K562 (cell line): ENCODE measurements at regions not wholly inside any gene's neighbourhood (a gene's known extent, or its start where the extent isn't known, plus 50 kb on each side); places are given as distances from the start of the nearest gene placed in this dataset.

ENCODE experiments used
- ATAC-seq: fragments of 200-7000 bp; cut with Tn5 transposase; 3 replicates; pipeline ENCODE4 v1.9.1; 2020; ENCODE audit warnings: moderate library complexity
- BruUV-seq: library from RNA; stranded (reverse); fragments of 400-500 nt; replicated peaks from 2 replicates; lab custom pipeline; 2021; lab: Mats Ljungman, UMichigan
- CTCF ChIA-PET: fragments of 300-600 bp; formaldehyde crosslinking; extraction: SDS; loops from one replicate; lab custom pipeline; 2021; ENCODE audit warnings: low intra/inter-chr PET ratio; lab: Yijun Ruan, JAX
- POLR2A ChIA-PET: fragments of 300-600, 350-650 bp; sonication (Branson Sonifier 250); formaldehyde crosslinking; extraction: SDS; loops from one replicate; lab custom pipeline; 2021; ENCODE audit warnings: antibody characterized with exemption, inconsistent platforms; lab: Yijun Ruan, JAX
- DNase-seq, 4 experiments: peaks; one replicate each; pipeline versions ENCODE4 v3.0.0 to v3.0.0-alpha.2; 2011 to 2018; ENCODE audit warnings: low spot score in 3 of 4, mixed read lengths in 3 of 4; ENCODE audit errors: extremely low read depth in 1 of 4
- FAIRE-seq: peaks from 2 replicates; lab custom pipeline; 2011; peaks lifted over from hg19 to GRCh38; lab: Jason Lieb, UNC
- H2AFZ ChIP-seq: 2 replicates; pipeline ENCODE4 v1.6.0; 2011; ENCODE audit warnings: low read depth, low read length, control low read depth, inconsistent platforms
- H3K27ac ChIP-seq: fragments of 200-600 bp; 3 replicates; pipeline ENCODE4 v1.8.0; 2011; ENCODE audit warnings: low read depth, mild to moderate bottlenecking, control low read depth, inconsistent platforms, low read length, moderate library complexity, mixed read lengths; ENCODE audit errors: extremely low read depth
- H3K27me3 ChIP-seq, 2 experiments: fragments of 300-600 bp in 1 of 2; 2 replicates in 1 of 2; 3 replicates in 1 of 2; pipeline versions ENCODE4 v1.6.0 to v1.8.0; 2011; ENCODE audit warnings: inconsistent platforms in 2 of 2, low read length in 2 of 2, mild to moderate bottlenecking in 1 of 2, mixed read lengths in 1 of 2, moderate library complexity in 1 of 2; ENCODE audit not compliant: control insufficient read depth in 2 of 2, insufficient read depth in 2 of 2
- H3K36me3 ChIP-seq: fragments of 300-600 bp; 3 replicates; pipeline ENCODE4 v1.8.0; 2011; ENCODE audit warnings: mild to moderate bottlenecking, low read length, inconsistent platforms; ENCODE audit not compliant: control insufficient read depth, insufficient read depth
- H3K4me1 ChIP-seq, 2 experiments: fragments of 200-600 bp in 1 of 2; replicated peaks in 1 of 2; 2 replicates in 1 of 2; 3 replicates in 1 of 2; pipeline versions ENCODE4 v1.5.1 to v1.8.0; 2011; ENCODE audit warnings: inconsistent platforms in 2 of 2, low read length in 2 of 2, mild to moderate bottlenecking in 1 of 2, mixed read lengths in 1 of 2, moderate library complexity in 1 of 2; ENCODE audit not compliant: control insufficient read depth in 2 of 2, insufficient read depth in 2 of 2
- H3K4me2 ChIP-seq: 2 replicates; pipeline ENCODE4 v1.6.1; 2011; ENCODE audit warnings: low read length, control low read depth, inconsistent platforms, mixed read lengths; ENCODE audit not compliant: insufficient read depth
- H3K4me3 ChIP-seq: fragments of 200-600 bp; sonication (generic), shearing (Covaris generic); 2 replicates; pipeline ENCODE4 v1.5.1; 2016; ENCODE audit warnings: control low read depth, inconsistent platforms
- H3K79me2 ChIP-seq: fragments of 200-600 bp; 3 replicates; pipeline ENCODE4 v1.8.0; 2011; ENCODE audit warnings: low read length, inconsistent platforms; ENCODE audit not compliant: control insufficient read depth, insufficient read depth
- H3K9ac ChIP-seq, 2 experiments: 2 replicates each; pipeline versions ENCODE4 v1.6.0 to v1.6.1; 2011; ENCODE audit warnings: low read depth in 2 of 2, low read length in 2 of 2, control low read depth in 1 of 2, inconsistent platforms in 1 of 2, mild to moderate bottlenecking in 1 of 2, mixed read lengths in 1 of 2; ENCODE audit not compliant: insufficient read depth in 1 of 2
- H3K9me1 ChIP-seq: one replicate; pipeline ENCODE4 v1.6.0; 2011; ENCODE audit warnings: inconsistent platforms, mild to moderate bottlenecking, low read length, moderate library complexity; ENCODE audit not compliant: control insufficient read depth, insufficient read depth
- H3K9me3 ChIP-seq: replicated peaks from 2 replicates; pipeline ENCODE4 v1.5.1; 2011; ENCODE audit warnings: low read depth, low read length, inconsistent platforms; ENCODE audit not compliant: control insufficient read depth, insufficient read depth
- H4K20me1 ChIP-seq: replicated peaks from 2 replicates; pipeline ENCODE4 v1.6.1; 2011; ENCODE audit warnings: low read length, inconsistent platforms, mixed read lengths; ENCODE audit not compliant: control insufficient read depth, insufficient read depth
- KAT8 ChIP-seq: fragments of 450-650 bp; IDR thresholded peaks from 2 replicates; pipeline ENCODE4 v1.6.1; 2016; ENCODE audit warnings: low read depth, mild to moderate bottlenecking
- NONO ChIP-seq, 2 experiments: fragments of 200-400 bp in 1 of 2; fragments of 450-650 bp in 1 of 2; formaldehyde crosslinking in 1 of 2; IDR thresholded peaks; 2 replicates each; pipeline ENCODE4 v1.6.1; 2017; ENCODE audit warnings: low read depth in 2 of 2, mild to moderate bottlenecking in 2 of 2, moderate library complexity in 2 of 2, low read length in 1 of 2
- POLR2A ChIP-seq: fragments of 450-650 bp; conservative IDR thresholded peaks from 2 replicates; pipeline ENCODE4 v1.6.1; 2016
- POLR2AphosphoS2 ChIP-seq: IDR thresholded peaks from 2 replicates; pipeline ENCODE4 v1.6.1; 2012; ENCODE audit warnings: low read length, improper control_type of control experiment
- POLR2AphosphoS5 ChIP-seq: IDR thresholded peaks from 2 replicates; pipeline ENCODE4 v1.6.1; 2011; ENCODE audit warnings: mild to moderate bottlenecking, low read depth, low read length, moderate library complexity; ENCODE audit not compliant: control insufficient read depth, insufficient read depth
- STAG1 ChIP-seq: sonication (generic); formaldehyde crosslinking; IDR thresholded peaks from 2 replicates; pipeline ENCODE4 v1.5.0; 2020; ENCODE audit warnings: missing genetic modification reagents, borderline replicate concordance
- TOE1 ChIP-seq, 2 experiments: fragments of 450-650 bp in 1 of 2; sonication (generic) in 1 of 2; formaldehyde crosslinking in 1 of 2; IDR thresholded peaks; 2 replicates each; pipeline versions ENCODE4 v1.7.1 to v1.8.0; 2016 to 2022; ENCODE audit warnings: borderline replicate concordance in 2 of 2, mild to moderate bottlenecking in 2 of 2, antibody characterized with exemption in 1 of 2, inconsistent platforms in 1 of 2, low read depth in 1 of 2, missing genetic modification reagents in 1 of 2, moderate library complexity in 1 of 2
- VEZF1 ChIP-seq: fragments of 200-800 bp; sonication (Bioruptor generic); IDR thresholded peaks from 2 replicates; pipeline ENCODE4 v1.6.1; 2017; ENCODE audit warnings: missing genetic modification characterization, missing compliant biosample characterization
- ZKSCAN8 ChIP-seq: fragments of 200-800 bp; sonication (Bioruptor generic); IDR thresholded peaks from 2 replicates; pipeline ENCODE4 v1.6.1; 2016; ENCODE audit warnings: missing genetic modification characterization, missing compliant biosample characterization
- ZNF239 ChIP-seq: fragments of 250-450 bp; sonication (Bioruptor Pico); IDR thresholded peaks from 2 replicates; pipeline ENCODE4 v1.4.0; 2020; ENCODE audit warnings: mild to moderate bottlenecking
- ZNF609 ChIP-seq: sonication (generic); formaldehyde crosslinking; IDR thresholded peaks from 2 replicates; pipeline ENCODE4 v1.8.1; 2023; ENCODE audit warnings: missing genetic modification reagents, mild to moderate bottlenecking, borderline replicate concordance
- in situ Hi-C: fragments of 300-500 bp; cut with MboI; formaldehyde crosslinking; loops from 4 replicates; pipeline ENCODE4 v1.15.0; 2018; ENCODE audit warnings: inconsistent platforms, mixed read lengths
- intact Hi-C: fragments of 100-400 bp; cut with micrococcal nuclease; formaldehyde crosslinking; loops from 2 replicates; pipeline ENCODE4 v1.14.2; 2022

- CTCF ChIA-PET, result no interaction called here
- POLR2A ChIA-PET, result no interaction called here
- Histone ChIP-seq H3K9ac (no peak overlapping the region), H3K79me2 (no peaks in the 10 kb centered on the region), H3K27ac (no peak overlapping the region), H3K4me1 (no peaks in the 10 kb centered on the region), H3K27me3 (no peaks in the 10 kb centered on the region), H3K9me1 (no peaks in the 10 kb centered on the region), H2AFZ (no peak overlapping the region), H4K20me1 (no peaks in the 10 kb centered on the region), H3K4me2 (no peak overlapping the region), H3K4me3 (no peak overlapping the region), H3K9me3 (no peaks in the 10 kb centered on the region), H3K36me3 (no peaks in the 10 kb centered on the region)
- no TSS peak for BruUV-seq
- ATAC-seq, result no peak
- DNase-seq, result no peak
- no peak for FAIRE-seq
- in situ Hi-C loops, result no loop called here
- intact Hi-C loops, result no loop called here
- TF ChIP-seq TOE1 (IDR thresholded peaks at IDR 0.05; ENCODE audit: borderline replicate concordance) (no peak), TOE1 (CRISPR knock-in tag; IDR thresholded peaks at IDR 0.05; ENCODE audit: borderline replicate concordance, low read depth) (no peak), POLR2A (no peak), POLR2AphosphoS2 (no peak), VEZF1 (CRISPR knock-in tag) (no peak), NONO (IDR thresholded peaks at IDR 0.05; ENCODE audit: low read depth in 2 of 2, low read length in 1 of 2) (no peak), ZKSCAN8 (CRISPR knock-in tag) (no peak), ZNF239 (no peak), STAG1 (CRISPR knock-in tag) (no peak), KAT8 (no peak), POLR2AphosphoS5 (no peak), ZNF609 (CRISPR knock-in tag) (no peak)
Measured at GRCh38 chr3:19742935-19743334, 191.1 kb downstream of the EFHB start.
